SK-N-SH (cell line): ENCODE measurements at regions not wholly inside any gene's neighbourhood (a gene's known extent, or its start where the extent isn't known, plus 50 kb on each side); places are given as distances from the start of the nearest gene placed in this dataset.

Source experiments
- CTCF ChIA-PET: fragments of 300-600, 350-600 bp; formaldehyde crosslinking; extraction: SDS; loops from one replicate; lab custom pipeline; 2021; lab: Yijun Ruan, JAX
- POLR2A ChIA-PET: fragments of 350-600 bp; sonication (Branson Sonifier 250); formaldehyde crosslinking; extraction: SDS; loops from one replicate; lab custom pipeline; 2020; ENCODE audit warnings: antibody characterized with exemption, inconsistent platforms; lab: Yijun Ruan, JAX
- DNase-seq: peaks from one replicate; pipeline ENCODE4 v3.0.0; 2012
- H2AFZ ChIP-seq: fragments of 200-600 bp; sonication (generic); 2 replicates; pipeline ENCODE4 v1.8.1; 2016; ENCODE audit warnings: antibody characterized with exemption, mild to moderate bottlenecking, low read depth
- H3F3A ChIP-seq: fragments of 200-600 bp; sonication (generic); replicated peaks from 2 replicates; pipeline ENCODE3; 2016; ENCODE audit warnings: antibody characterized with exemption, mild to moderate bottlenecking; ENCODE audit not compliant: insufficient read depth
- H3K27ac ChIP-seq, 2 experiments: fragments of 200-500 bp in 1 of 2; fragments of 200-600 bp in 1 of 2; sonication (Bioruptor generic) in 1 of 2; sonication (generic), shearing (Covaris generic) in 1 of 2; 2 replicates each; pipeline versions ENCODE4 v1.5.1 to v1.6.1; 2014 to 2016; ENCODE audit warnings: low read depth in 2 of 2, inconsistent platforms in 1 of 2, low read length in 1 of 2, mild to moderate bottlenecking in 1 of 2, mixed read lengths in 1 of 2
- H3K27me3 ChIP-seq: fragments of 200-600 bp; sonication (generic), shearing (Covaris generic); 2 replicates; pipeline ENCODE4 v1.6.1; 2016; ENCODE audit warnings: mixed run types; ENCODE audit not compliant: insufficient read depth
- H3K36me3 ChIP-seq, 2 experiments: fragments of 200-500 bp in 1 of 2; fragments of 200-600 bp in 1 of 2; sonication (Bioruptor generic) in 1 of 2; sonication (generic) in 1 of 2; replicated peaks in 1 of 2; 2 replicates each; pipeline versions ENCODE3 to v1.5.1; 2014 to 2016; ENCODE audit warnings: low read length in 1 of 2, mild to moderate bottlenecking in 1 of 2; ENCODE audit not compliant: insufficient read depth in 2 of 2, control insufficient read depth in 1 of 2
- H3K4me1 ChIP-seq, 2 experiments: fragments of 200-500 bp in 1 of 2; fragments of 200-600 bp in 1 of 2; sonication (Bioruptor generic) in 1 of 2; sonication (generic), shearing (Covaris generic) in 1 of 2; 2 replicates each; pipeline versions ENCODE4 v1.5.1 to v1.6.1; 2014 to 2016; ENCODE audit warnings: low read depth in 1 of 2, low read length in 1 of 2, mixed run types in 1 of 2; ENCODE audit not compliant: insufficient read depth in 2 of 2, control insufficient read depth in 1 of 2
- H3K4me2 ChIP-seq: fragments of 200-600 bp; sonication (generic), shearing (Covaris generic); 2 replicates; pipeline ENCODE4 v1.6.1; 2017; ENCODE audit warnings: mixed run types
- H3K4me3 ChIP-seq, 2 experiments: fragments of 200-500 bp in 1 of 2; fragments of 200-600 bp in 1 of 2; sonication (Bioruptor generic) in 1 of 2; sonication (generic), shearing (Covaris generic) in 1 of 2; 2 replicates each; pipeline versions ENCODE4 v1.5.1 to v1.8.1; 2014 to 2016; ENCODE audit warnings: low read depth in 2 of 2, inconsistent platforms in 1 of 2, low read length in 1 of 2, mild to moderate bottlenecking in 1 of 2, mixed read lengths in 1 of 2, moderate library complexity in 1 of 2
- H3K79me2 ChIP-seq: fragments of 200-600 bp; sonication (generic); 2 replicates; pipeline ENCODE4 v1.8.1; 2017; ENCODE audit warnings: mild to moderate bottlenecking; ENCODE audit not compliant: insufficient read depth
- H3K9ac ChIP-seq: fragments of 200-600 bp; sonication (generic); 2 replicates; pipeline ENCODE4 v1.6.1; 2017; ENCODE audit warnings: mixed run types
- H3K9me2 ChIP-seq: fragments of 200-600 bp; sonication (generic); 2 replicates; pipeline ENCODE4 v1.6.1; 2017; ENCODE audit warnings: mixed run types
- H3K9me3 ChIP-seq: fragments of 200-600 bp; sonication (generic); 2 replicates; pipeline ENCODE4 v1.6.1; 2017; ENCODE audit warnings: mixed run types, mild to moderate bottlenecking, moderate library complexity
- H4K20me1 ChIP-seq: fragments of 200-600 bp; sonication (generic); 2 replicates; pipeline ENCODE4 v1.6.1; 2017; ENCODE audit warnings: mild to moderate bottlenecking, mixed run types; ENCODE audit not compliant: insufficient read depth
- ELF1 ChIP-seq: IDR thresholded peaks from 2 replicates; pipeline ENCODE4 v1.4.0; 2012
- EP300 ChIP-seq, 2 experiments: IDR thresholded peaks; 2 replicates each; pipeline versions ENCODE4 v1.4.0 to v1.6.1; 2012; ENCODE audit warnings: borderline replicate concordance in 1 of 2, low read depth in 1 of 2, low read length in 1 of 2
- FOSL2 ChIP-seq: IDR thresholded peaks from 2 replicates; pipeline ENCODE4 v1.4.0; 2012; ENCODE audit warnings: low read depth, mild to moderate bottlenecking, moderate library complexity, borderline replicate concordance
- FOXM1 ChIP-seq: IDR thresholded peaks from 2 replicates; pipeline ENCODE4 v1.4.0; 2012; ENCODE audit warnings: low read depth, mild to moderate bottlenecking
- GATA2 ChIP-seq: sonication (generic); formaldehyde crosslinking; IDR thresholded peaks from 2 replicates; pipeline ENCODE4 v1.5.0; 2020; ENCODE audit warnings: mild to moderate bottlenecking, missing genetic modification reagents
- IRF3 ChIP-seq: fragments of 150-350 bp; IDR thresholded peaks from 2 replicates; pipeline ENCODE4 v1.6.1; 2016; ENCODE audit warnings: mild to moderate bottlenecking, low read depth, low read length
- JUND ChIP-seq: IDR thresholded peaks from 2 replicates; pipeline ENCODE4 v1.4.0; 2012
- MEF2A ChIP-seq: IDR thresholded peaks from 2 replicates; pipeline ENCODE4 v1.4.0; 2012; ENCODE audit warnings: low read depth, borderline replicate concordance
- MXI1 ChIP-seq: IDR thresholded peaks from 2 replicates; pipeline ENCODE4 v1.6.1; 2012; ENCODE audit warnings: mild to moderate bottlenecking, low read depth, low read length, improper control_type of control experiment
- NFIC ChIP-seq: IDR thresholded peaks from 2 replicates; pipeline ENCODE4 v1.4.0; 2012; ENCODE audit warnings: borderline replicate concordance
- RXRA ChIP-seq: IDR thresholded peaks from 2 replicates; pipeline ENCODE4 v1.4.0; 2012; ENCODE audit warnings: low read depth, mild to moderate bottlenecking, borderline replicate concordance
- SIN3A ChIP-seq: IDR thresholded peaks from 2 replicates; pipeline ENCODE4 v1.6.1; 2012; ENCODE audit warnings: low read depth, mild to moderate bottlenecking, low read length, moderate library complexity, borderline replicate concordance
- TAF1 ChIP-seq: IDR thresholded peaks from 2 replicates; pipeline ENCODE4 v1.6.1; 2012; ENCODE audit warnings: low read depth, mild to moderate bottlenecking, low read length, moderate library complexity, borderline replicate concordance
- TCF12 ChIP-seq: IDR thresholded peaks from 2 replicates; pipeline ENCODE4 v1.4.0; 2012
- ZBTB33 ChIP-seq: IDR thresholded peaks from 2 replicates; pipeline ENCODE4 v1.4.0; 2012; ENCODE audit warnings: low read depth, borderline replicate concordance
- WGBS: methylation state at CpG from one replicate; pipeline ENCODE4 v1.1.6; 2017; ENCODE audit warnings: low lambda C conversion rate; 5-methylcytosine and 5-hydroxymethylcytosine counted together

- Histone ChIP-seq H3K4me1 (no peaks in the 10 kb centered on the region), H3K9me2 (no peaks in the 10 kb centered on the region)
- WGBS: 88% methylated on average over 1 of the region's 2 CpGs
Observed at GRCh38 chr18:8901019-8901418, 195.7 kb downstream of the MTCL1 start.

GRCh38 chr18:8904316-8904715 lies 198.2 kb upstream of the NDUFV2 start:
- H4K20me1 ChIP-seq: no peaks in the 10 kb centered on the region
- H3K9ac ChIP-seq: no peak overlapping the region
- H3K4me3 ChIP-seq: no peak overlapping the region
- H3K36me3 ChIP-seq: no peaks in the 10 kb centered on the region
- ChIA-PET POLR2A (no interaction called here), CTCF (no interaction called here)
- no peak overlapping the region for H3K27ac ChIP-seq
- H3K9me2 ChIP-seq: no peaks in the 10 kb centered on the region
- H3K79me2 ChIP-seq: no peaks in the 10 kb centered on the region
- no peaks in the 10 kb centered on the region for H3K9me3 ChIP-seq
- no peaks in the 10 kb centered on the region for H3F3A ChIP-seq
- no peak for DNase-seq
- H3K4me1 ChIP-seq: no peaks in the 10 kb centered on the region
- TF ChIP-seq NFIC (no peak), IRF3 (no peak), FOXM1 (no peak), MXI1 (no peak), GATA2 (no peak), ELF1 (no peak), SIN3A (no peak), ZBTB33 (no peak), JUND (no peak), RXRA (no peak), TCF12 (no peak), MEF2A (no peak)
- H3K27me3 ChIP-seq: no peaks in the 10 kb centered on the region
- no peak overlapping the region for H2AFZ ChIP-seq
- H3K4me2 ChIP-seq: no peak overlapping the region

More at GRCh38 chr18:8901019-8901418, 195.7 kb downstream of the MTCL1 start:
- Histone ChIP-seq H3K9me3 (no peaks in the 10 kb centered on the region), H3F3A (peaks cover 4% of the 10 kb centered on the region), H3K79me2 (no peaks in the 10 kb centered on the region), H3K4me3 (no peak overlapping the region), H3K27me3 (no peaks in the 10 kb centered on the region), H3K36me3 (no peaks in the 10 kb centered on the region), H3K9ac (no peak overlapping the region), H4K20me1 (no peaks in the 10 kb centered on the region), H3K4me2 (no peak overlapping the region), H2AFZ (no peak overlapping the region), H3K27ac (no peak overlapping the region)
- TF ChIP-seq FOSL2: no peak
- no peak for TF ChIP-seq RXRA
- no peak for TF ChIP-seq SIN3A
- no peak for TF ChIP-seq EP300 (IDR thresholded peaks at IDR 0.05; ENCODE audit: borderline replicate concordance in 1 of 2, low read depth in 1 of 2, low read length in 1 of 2)
- no peak for TF ChIP-seq TAF1
- TF ChIP-seq NFIC: no peak
- ChIA-PET CTCF (interaction anchor here (0.6 to 1.2 kb wide), 5 partner anchors 9 to 595 kb away, joined by 3 read pairs; no protein-coding TSS in a partner anchor), POLR2A (no interaction called here)
- no peak for DNase-seq
